ENCODE measurements at regions not wholly inside any gene's neighbourhood (a gene's known extent, or its start where the extent isn't known, plus 50 kb on each side); places are given as distances from the start of the nearest gene placed in this dataset.
A peak's percentile ranks its signal among the peaks of the same experiment; 100 is the strongest.

GRCh38 chr21:28805885-28806284 lies 186.8 kb downstream of the LTN1 start:
- H3K36me3 Mint-ChIP-seq: peaks cover 9 to 22% of the 10 kb centered on the region in 2 donors
- ATAC-seq (no peak), DNase-seq (ENCODE audit: low spot score in 2 of 2) (no peak)
- H3K27ac Mint-ChIP-seq: no peak overlapping the region
- H3K9me3 Mint-ChIP-seq: peaks cover 0 to 4% of the 10 kb centered on the region in 2 donors

GRCh38 chr21:28804089-28804670 lies 188.5 kb downstream of the LTN1 start:
- H3K9me3 Mint-ChIP-seq: peaks cover 0 to 4% of the 10 kb centered on the region in 2 donors
- peaks cover 9 to 19% of the 10 kb centered on the region in 2 donors for H3K36me3 Mint-ChIP-seq
- DNase-seq (ENCODE audit: low spot score in 2 of 2) (no peak), ATAC-seq (no peak)
- H3K27ac Mint-ChIP-seq: no peak overlapping the region

GRCh38 chr21:28801906-28802305 lies 190.8 kb downstream of the LTN1 start:
- peak in 1 of 2 donors; percentile 80 for ATAC-seq
- peaks cover 0 to 14% of the 10 kb centered on the region in 2 donors for H3K36me3 Mint-ChIP-seq
- no peak overlapping the region for H3K27ac Mint-ChIP-seq
- no peak for DNase-seq (ENCODE audit: low spot score in 2 of 2)
- H3K9me3 Mint-ChIP-seq: peaks cover 0 to 3% of the 10 kb centered on the region in 2 donors

- Mint-ChIP-seq H3K9me3 (peaks cover 0 to 3% of the 10 kb centered on the region in 2 donors), H3K27ac (no peak overlapping the region), H3K36me3 (peaks cover 0 to 9% of the 10 kb centered on the region in 2 donors)
- ATAC-seq (no peak), DNase-seq (ENCODE audit: low spot score in 2 of 2) (no peak)
Observed at GRCh38 chr21:28799926-28800325, 192.8 kb downstream of the LTN1 start.

GRCh38 chr21:28798798-28799197 lies 193.9 kb downstream of the LTN1 start:
- DNase-seq (ENCODE audit: low spot score in 2 of 2): no peak
- H3K36me3 Mint-ChIP-seq: peaks cover 0 to 9% of the 10 kb centered on the region in 2 donors
- ATAC-seq: no peak
- H3K27ac Mint-ChIP-seq: no peak overlapping the region
- peaks cover 0 to 3% of the 10 kb centered on the region in 2 donors for H3K9me3 Mint-ChIP-seq

- Mint-ChIP-seq H3K9me3 (peaks cover 0 to 7% of the 10 kb centered on the region in 2 donors), H3K36me3 (peaks cover 0 to 5% of the 10 kb centered on the region in 2 donors), H3K27ac (no peak overlapping the region)
- DNase-seq (ENCODE audit: low spot score in 2 of 2) (no peak), ATAC-seq (no peak)
Observed at GRCh38 chr21:28795251-28795650, 197.4 kb downstream of the LTN1 start.

GRCh38 chr21:28794371-28794851 lies 198.3 kb downstream of the LTN1 start:
- ATAC-seq (no peak), DNase-seq (ENCODE audit: low spot score in 2 of 2) (no peak)
- Mint-ChIP-seq H3K36me3 (peaks cover 0 to 5% of the 10 kb centered on the region in 2 donors), H3K9me3 (peaks cover 0 to 7% of the 10 kb centered on the region in 2 donors), H3K27ac (no peak overlapping the region)

- DNase-seq (ENCODE audit: low spot score in 2 of 2) (no peak), ATAC-seq (no peak)
- H3K9me3 Mint-ChIP-seq: peaks cover 0 to 4% of the 10 kb centered on the region in 2 donors
- H3K27ac Mint-ChIP-seq: peak overlapping the region in 1 of 2 donors; percentile 16
- H3K36me3 Mint-ChIP-seq: no peaks in the 10 kb centered on the region
Observed at GRCh38 chr21:28793043-28793442, 199.6 kb downstream of the LTN1 start.

- H3K27ac Mint-ChIP-seq: peak overlapping the region in 1 of 2 donors; percentile 69
- H3K36me3 Mint-ChIP-seq: no peaks in the 10 kb centered on the region
- ATAC-seq (no peak), DNase-seq (ENCODE audit: low spot score in 2 of 2) (no peak)
- H3K9me3 Mint-ChIP-seq: peaks cover 0 to 4% of the 10 kb centered on the region in 2 donors
Observed at GRCh38 chr21:28791595-28792282, 200.9 kb downstream of the LTN1 start.

- Mint-ChIP-seq H3K36me3 (peaks cover 8% of the 10 kb centered on the region in 2 donors), H3K9me3 (peaks cover 4 to 12% of the 10 kb centered on the region in 2 donors), H3K27ac (no peak overlapping the region)
- ATAC-seq: no peak
- DNase-seq (ENCODE audit: low spot score in 2 of 2): no peak
Observed at GRCh38 chr21:28790335-28790734, 202.3 kb downstream of the LTN1 start.

- peaks cover 16% of the 10 kb centered on the region in 2 donors for H3K36me3 Mint-ChIP-seq
- ATAC-seq: no peak
Observed at GRCh38 chr21:28789523-28789922, 203.2 kb downstream of the LTN1 start.

GRCh38 chr21:28788030-28788429 lies 204.6 kb downstream of the LTN1 start:
- H3K27ac Mint-ChIP-seq: no peak overlapping the region
- peaks cover 4 to 12% of the 10 kb centered on the region in 2 donors for H3K9me3 Mint-ChIP-seq
- peaks cover 16% of the 10 kb centered on the region in 2 donors for H3K36me3 Mint-ChIP-seq
- DNase-seq (ENCODE audit: low spot score in 2 of 2): no peak
- no peak for ATAC-seq

More at GRCh38 chr21:28789523-28789922, 203.2 kb downstream of the LTN1 start:
- Mint-ChIP-seq H3K9me3 (peaks cover 4 to 12% of the 10 kb centered on the region in 2 donors), H3K27ac (no peak overlapping the region)
- no peak for DNase-seq (ENCODE audit: low spot score in 2 of 2)

- Mint-ChIP-seq H3K9me3 (peaks cover 4 to 8% of the 10 kb centered on the region in 2 donors), H3K27ac (no peak overlapping the region), H3K36me3 (peaks cover 16% of the 10 kb centered on the region in 2 donors)
- ATAC-seq (no peak), DNase-seq (ENCODE audit: low spot score in 2 of 2) (no peak)
Observed at GRCh38 chr21:28783641-28784185, 209.0 kb downstream of the LTN1 start.

- Mint-ChIP-seq H3K36me3 (peaks cover 16% of the 10 kb centered on the region in 2 donors), H3K9me3 (peaks cover 4 to 8% of the 10 kb centered on the region in 2 donors), H3K27ac (no peak overlapping the region)
- ATAC-seq (no peak), DNase-seq (ENCODE audit: low spot score in 2 of 2) (no peak)
Observed at GRCh38 chr21:28781602-28782276, 210.9 kb downstream of the LTN1 start.

- ATAC-seq (no peak), DNase-seq (ENCODE audit: low spot score in 2 of 2) (no peak)
- H3K9me3 Mint-ChIP-seq: peaks cover 0 to 5% of the 10 kb centered on the region in 2 donors
- peaks cover 4 to 9% of the 10 kb centered on the region in 2 donors for H3K36me3 Mint-ChIP-seq
- no peak overlapping the region for H3K27ac Mint-ChIP-seq
Observed at GRCh38 chr21:28779914-28780313, 212.8 kb downstream of the LTN1 start.

GRCh38 chr21:28776251-28776650 lies 216.4 kb downstream of the LTN1 start:
- peak in 1 of 2 donors; percentile 33 for DNase-seq (ENCODE audit: low spot score in 2 of 2)
- peak; percentile 84 to 91 for ATAC-seq
- peaks cover 0 to 5% of the 10 kb centered on the region in 2 donors for H3K9me3 Mint-ChIP-seq
- H3K27ac Mint-ChIP-seq: no peak overlapping the region
- peaks cover 0 to 6% of the 10 kb centered on the region in 2 donors for H3K36me3 Mint-ChIP-seq

GRCh38 chr21:28775071-28775470 lies 217.6 kb downstream of the LTN1 start:
- ATAC-seq (peak; percentile 50 to 67), DNase-seq (ENCODE audit: low spot score in 2 of 2) (no peak)
- H3K9me3 Mint-ChIP-seq: peaks cover 0 to 12% of the 10 kb centered on the region in 2 donors
- peak overlapping the region; percentile 53 for H3K27ac Mint-ChIP-seq
- H3K36me3 Mint-ChIP-seq: peaks cover 6 to 15% of the 10 kb centered on the region in 2 donors

All from activated naive CD4-positive, alpha-beta T cell treated with anti-CD3 and anti-CD28 coated beads, Interleukin-2, amount 50 U/mL, for 72 hours (primary cell).